Mucosa of descending colon (tissue), 3 donors: ENCODE measurements at regions not wholly inside any gene's neighbourhood (a gene's known extent, or its start where the extent isn't known, plus 50 kb on each side); places are given as distances from the start of the nearest gene placed in this dataset.

Experiments used
- ATAC-seq: fragments of 200-7000 bp; cut with Tn5 transposase; one replicate; pipeline ENCODE4 v1.9.1; 2020; ENCODE audit warnings: mild to moderate bottlenecking, moderate library complexity
- DNase-seq, 3 donors: peaks; one replicate each; pipeline ENCODE4 v3.0.0-alpha.2; 2020
- H3K36me3 ChIP-seq: fragments of 200-600 bp; one replicate; pipeline ENCODE4 v1.8.0; 2021; ENCODE audit warnings: low read depth, mild to moderate bottlenecking
- H3K4me1 ChIP-seq: fragments of 200-600 bp; one replicate; pipeline ENCODE4 v1.8.0; 2021; ENCODE audit warnings: low read depth, mild to moderate bottlenecking
- H3K4me3 ChIP-seq: fragments of 200-600 bp; one replicate; pipeline ENCODE4 v1.8.0; 2021; ENCODE audit warnings: mild to moderate bottlenecking
- H3K9me3 ChIP-seq: fragments of 200-600 bp; one replicate; pipeline ENCODE4 v1.8.0; 2021; ENCODE audit warnings: mild to moderate bottlenecking
- CTCF ChIP-seq: fragments of 200-600 bp; IDR thresholded peaks from one replicate; pipeline ENCODE4 v1.8.0; 2022; ENCODE audit warnings: antibody characterized with exemption, mild to moderate bottlenecking
- intact Hi-C, 2 donors: fragments of 100-400 bp; cut with DNase I in 1 of 2; cut with micrococcal nuclease in 1 of 2; formaldehyde crosslinking; loops; one replicate each; pipeline versions ENCODE4 v1.11.0 to v1.11.1; 2022; cut with DNase I, micrococcal nuclease
- donor health status: DM: no; HTN: no; CAD: no; lungs with moderate emphysema.
- donor health status: DM: no; HTN: no; CAD: no.
- donor health status: DM: no; HTN: yes; CAD: no.

- Histone ChIP-seq H3K4me3 (no peak overlapping the region), H3K9me3 (no peaks in the 10 kb centered on the region), H3K4me1 (no peaks in the 10 kb centered on the region), H3K36me3 (no peaks in the 10 kb centered on the region)
- TF ChIP-seq CTCF = no peak
- ATAC-seq (no peak), DNase-seq (no peak)
- intact Hi-C loops = no loop called here
Measured at GRCh38 chr6:163937071-163937470, 522.6 kb downstream of the QKI start.

GRCh38 chr6:163935158-163935762, 520.7 kb downstream of the QKI start:
- TF ChIP-seq CTCF = no peak
- DNase-seq (no peak), ATAC-seq (no peak)

GRCh38 chr6:163930012-163930411, 515.5 kb downstream of the QKI start:
- no peak for ATAC-seq
- intact Hi-C loops = no loop called here
- no peak for TF ChIP-seq CTCF
- H3K4me1 ChIP-seq = no peaks in the 10 kb centered on the region
- DNase-seq = no peak
- H3K36me3 ChIP-seq = no peaks in the 10 kb centered on the region
- no peak overlapping the region for H3K4me3 ChIP-seq
- no peaks in the 10 kb centered on the region for H3K9me3 ChIP-seq

More at GRCh38 chr6:163935158-163935762, 520.7 kb downstream of the QKI start:
- no peaks in the 10 kb centered on the region for H3K36me3 ChIP-seq
- H3K9me3 ChIP-seq = no peaks in the 10 kb centered on the region
- intact Hi-C loops = no loop called here
- no peaks in the 10 kb centered on the region for H3K4me1 ChIP-seq
- H3K4me3 ChIP-seq = no peak overlapping the region

GRCh38 chr6:163929538-163929937, 515.0 kb downstream of the QKI start:
- ATAC-seq (no peak), DNase-seq (no peak)
- intact Hi-C loops = no loop called here
- Histone ChIP-seq H3K9me3 (no peaks in the 10 kb centered on the region), H3K4me3 (no peak overlapping the region), H3K36me3 (no peaks in the 10 kb centered on the region), H3K4me1 (no peaks in the 10 kb centered on the region)
- no peak for TF ChIP-seq CTCF

GRCh38 chr6:163926642-163927041, 512.1 kb downstream of the QKI start:
- no peak for TF ChIP-seq CTCF
- ATAC-seq = no peak

GRCh38 chr6:163925839-163926238, 511.3 kb downstream of the QKI start:
- H3K4me1 ChIP-seq = no peaks in the 10 kb centered on the region
- no peak overlapping the region for H3K4me3 ChIP-seq
- H3K9me3 ChIP-seq = peaks cover 3% of the 10 kb centered on the region
- intact Hi-C loops = no loop called here
- H3K36me3 ChIP-seq = no peaks in the 10 kb centered on the region
- ATAC-seq (no peak), DNase-seq (no peak)
- TF ChIP-seq CTCF = no peak

More at GRCh38 chr6:163926642-163927041, 512.1 kb downstream of the QKI start:
- Histone ChIP-seq H3K4me1 (no peaks in the 10 kb centered on the region), H3K9me3 (peaks cover 3% of the 10 kb centered on the region), H3K36me3 (no peaks in the 10 kb centered on the region), H3K4me3 (no peak overlapping the region)
- intact Hi-C loops = no loop called here
- DNase-seq = no peak
